ENCODE measurements at regions not wholly inside any gene's neighbourhood (a gene's known extent, or its start where the extent isn't known, plus 50 kb on each side); places are given as distances from the start of the nearest gene placed in this dataset.

- TF ChIP-seq, protein P1, sequence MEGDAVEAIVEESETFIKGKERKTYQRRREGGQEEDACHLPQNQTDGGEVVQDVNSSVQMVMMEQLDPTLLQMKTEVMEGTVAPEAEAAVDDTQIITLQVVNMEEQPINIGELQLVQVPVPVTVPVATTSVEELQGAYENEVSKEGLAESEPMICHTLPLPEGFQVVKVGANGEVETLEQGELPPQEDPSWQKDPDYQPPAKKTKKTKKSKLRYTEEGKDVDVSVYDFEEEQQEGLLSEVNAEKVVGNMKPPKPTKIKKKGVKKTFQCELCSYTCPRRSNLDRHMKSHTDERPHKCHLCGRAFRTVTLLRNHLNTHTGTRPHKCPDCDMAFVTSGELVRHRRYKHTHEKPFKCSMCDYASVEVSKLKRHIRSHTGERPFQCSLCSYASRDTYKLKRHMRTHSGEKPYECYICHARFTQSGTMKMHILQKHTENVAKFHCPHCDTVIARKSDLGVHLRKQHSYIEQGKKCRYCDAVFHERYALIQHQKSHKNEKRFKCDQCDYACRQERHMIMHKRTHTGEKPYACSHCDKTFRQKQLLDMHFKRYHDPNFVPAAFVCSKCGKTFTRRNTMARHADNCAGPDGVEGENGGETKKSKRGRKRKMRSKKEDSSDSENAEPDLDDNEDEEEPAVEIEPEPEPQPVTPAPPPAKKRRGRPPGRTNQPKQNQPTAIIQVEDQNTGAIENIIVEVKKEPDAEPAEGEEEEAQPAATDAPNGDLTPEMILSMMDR (IDR thresholded peaks at IDR 0.05; ENCODE audit: low read depth, low read length, poor library complexity, severe bottlenecking), result no peak
- TF ChIP-seq EZH2phosphoT487 (IDR thresholded peaks at IDR 0.05; ENCODE audit: borderline replicate concordance, low read length), result no peak
Measured at GRCh38 chr10:33796680-33797079, 462.2 kb upstream of the NRP1 start.
